GM12872 (cell line): ENCODE measurements at regions not wholly inside any gene's neighbourhood (a gene's known extent, or its start where the extent isn't known, plus 50 kb on each side); places are given as distances from the start of the nearest gene placed in this dataset.

ENCODE experiments used
- TF ChIP-seq, protein P1 (sequence below): IDR thresholded peaks from 3 replicates; pipeline ENCODE4 v1.5.1; 2011; ENCODE audit warnings: low read depth, mild to moderate bottlenecking, low read length, moderate library complexity; ENCODE audit not compliant: insufficient read depth

DNA sequence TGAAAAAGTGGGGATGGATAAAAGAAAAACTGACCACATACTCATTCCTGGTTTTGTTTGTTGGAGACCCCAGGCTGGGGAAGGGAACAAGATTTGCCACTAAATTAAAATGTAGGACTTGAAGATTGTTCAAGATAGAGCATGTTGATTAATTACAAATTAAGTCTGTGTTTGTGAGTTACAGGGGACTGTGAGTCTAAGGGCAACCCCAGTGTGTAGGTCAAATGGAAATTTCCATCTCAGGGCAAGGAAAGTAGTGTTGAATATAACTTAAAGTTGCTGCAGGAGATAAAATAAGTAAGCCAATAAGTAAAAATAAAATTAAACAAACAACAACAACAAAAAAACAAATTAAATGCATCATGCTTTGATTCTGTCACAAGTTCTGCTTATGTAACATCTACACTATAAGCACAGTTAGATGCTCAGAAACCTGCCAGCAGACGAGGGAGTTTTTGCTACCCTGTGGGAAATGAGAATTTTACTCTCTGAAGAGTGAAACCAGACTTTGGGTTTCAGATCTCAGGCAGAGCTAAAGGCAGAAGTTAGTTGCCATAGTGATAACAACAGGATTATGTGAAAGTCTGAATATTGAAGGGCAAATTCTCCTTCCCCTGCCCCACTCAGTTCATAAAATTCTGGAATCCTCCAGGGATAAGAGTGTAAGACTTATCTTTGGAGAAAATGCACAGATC lies 352.3 kb downstream of the GRXCR1 start:
- TF ChIP-seq, protein P1, sequence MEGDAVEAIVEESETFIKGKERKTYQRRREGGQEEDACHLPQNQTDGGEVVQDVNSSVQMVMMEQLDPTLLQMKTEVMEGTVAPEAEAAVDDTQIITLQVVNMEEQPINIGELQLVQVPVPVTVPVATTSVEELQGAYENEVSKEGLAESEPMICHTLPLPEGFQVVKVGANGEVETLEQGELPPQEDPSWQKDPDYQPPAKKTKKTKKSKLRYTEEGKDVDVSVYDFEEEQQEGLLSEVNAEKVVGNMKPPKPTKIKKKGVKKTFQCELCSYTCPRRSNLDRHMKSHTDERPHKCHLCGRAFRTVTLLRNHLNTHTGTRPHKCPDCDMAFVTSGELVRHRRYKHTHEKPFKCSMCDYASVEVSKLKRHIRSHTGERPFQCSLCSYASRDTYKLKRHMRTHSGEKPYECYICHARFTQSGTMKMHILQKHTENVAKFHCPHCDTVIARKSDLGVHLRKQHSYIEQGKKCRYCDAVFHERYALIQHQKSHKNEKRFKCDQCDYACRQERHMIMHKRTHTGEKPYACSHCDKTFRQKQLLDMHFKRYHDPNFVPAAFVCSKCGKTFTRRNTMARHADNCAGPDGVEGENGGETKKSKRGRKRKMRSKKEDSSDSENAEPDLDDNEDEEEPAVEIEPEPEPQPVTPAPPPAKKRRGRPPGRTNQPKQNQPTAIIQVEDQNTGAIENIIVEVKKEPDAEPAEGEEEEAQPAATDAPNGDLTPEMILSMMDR, result no peak

DNA sequence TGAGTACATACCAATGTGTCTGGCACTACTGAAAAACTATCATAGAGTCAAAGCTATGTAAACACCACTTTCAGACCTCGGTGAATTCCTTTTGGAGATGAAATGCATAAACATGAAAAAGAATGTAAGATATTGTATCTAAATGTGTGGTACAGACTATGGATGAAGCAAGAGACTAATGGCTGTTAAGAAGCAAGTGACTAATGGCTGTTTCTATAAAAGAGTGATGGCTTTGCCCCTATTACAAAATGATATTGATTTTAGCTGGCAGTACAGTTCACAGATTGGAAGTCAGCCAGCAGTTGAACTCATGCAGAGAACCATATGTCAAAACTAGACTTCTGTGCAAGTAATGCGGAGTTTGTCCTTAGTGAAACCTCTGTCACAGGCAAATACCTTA lies 359.3 kb downstream of the GRXCR1 start:
- TF ChIP-seq, protein P1, result no peak

DNA sequence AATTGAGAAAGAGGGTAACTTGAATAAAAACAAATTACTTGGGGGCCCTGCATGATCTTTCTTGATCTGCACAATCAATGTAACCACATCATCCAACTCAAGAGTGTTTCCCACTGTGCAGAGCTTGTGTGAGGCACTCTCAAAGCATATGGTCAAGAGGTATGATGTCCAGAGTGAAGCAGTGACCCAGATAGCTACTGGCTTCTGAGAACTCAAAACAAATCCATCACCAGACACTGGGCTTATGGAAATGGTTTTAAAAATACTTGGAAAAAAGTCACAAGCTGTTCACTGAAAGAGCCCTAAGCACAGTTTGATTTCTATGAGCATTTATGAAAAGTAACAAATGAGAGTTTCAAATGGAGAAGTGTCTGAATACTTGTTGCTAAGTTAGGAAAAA lies 361.0 kb downstream of the GRXCR1 start:
- TF ChIP-seq, protein P1, result no peak

DNA sequence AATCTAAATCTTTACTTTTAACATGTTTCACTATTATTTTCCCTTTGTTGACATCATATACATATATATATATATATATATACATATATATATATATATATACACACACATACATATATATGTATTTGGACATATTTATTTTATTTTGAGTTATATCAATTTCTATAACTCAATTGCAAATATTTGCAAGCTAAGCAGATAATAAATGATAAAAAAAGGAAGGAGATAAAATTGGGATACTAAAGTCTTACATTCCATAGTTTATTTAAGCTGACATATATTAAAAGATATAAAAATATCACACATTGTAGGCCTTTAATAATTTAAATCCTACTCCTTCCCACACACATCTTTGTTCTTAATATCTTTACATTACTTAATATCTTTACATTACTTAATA lies 372.2 kb downstream of the GRXCR1 start:
- TF ChIP-seq, protein P1, result no peak

DNA sequence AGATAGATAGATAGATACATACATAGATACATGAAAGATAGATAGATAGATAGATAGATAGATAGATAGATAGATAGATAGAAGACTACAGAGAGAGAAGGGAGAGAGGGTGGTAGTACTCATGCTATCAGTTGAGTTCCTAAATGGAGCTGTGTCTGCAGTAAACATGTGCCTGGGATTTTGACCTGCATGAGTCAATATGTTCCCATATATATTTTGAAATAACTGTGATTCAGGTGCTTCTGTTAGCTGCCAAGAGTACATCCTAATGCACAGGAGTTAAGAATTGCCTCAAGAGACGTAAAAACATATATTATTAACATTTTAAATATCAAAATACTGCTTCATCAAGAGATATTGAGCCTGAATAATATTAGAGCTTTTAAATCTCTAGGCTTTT lies 379.4 kb downstream of the GRXCR1 start:
- TF ChIP-seq, protein P1, result no peak

DNA sequence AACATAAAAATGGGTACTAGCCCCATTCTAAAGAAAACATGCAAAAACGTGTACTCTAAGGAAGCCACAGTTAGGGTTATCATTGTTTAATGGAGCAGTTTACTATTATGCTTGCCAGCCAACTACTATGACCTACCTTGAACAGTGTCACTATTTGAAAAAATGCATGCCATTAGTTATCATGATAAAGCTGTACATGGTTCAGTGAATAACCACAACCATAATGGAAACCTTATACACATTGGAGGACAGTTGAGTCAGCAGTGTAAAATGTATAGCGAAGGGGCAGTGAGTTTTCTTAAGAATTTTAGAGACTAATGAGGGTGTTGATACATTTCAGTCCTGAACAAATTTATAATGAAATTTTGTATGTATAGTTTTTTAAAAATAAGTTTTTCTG lies 381.9 kb downstream of the GRXCR1 start:
- TF ChIP-seq, protein P1, result no peak

DNA sequence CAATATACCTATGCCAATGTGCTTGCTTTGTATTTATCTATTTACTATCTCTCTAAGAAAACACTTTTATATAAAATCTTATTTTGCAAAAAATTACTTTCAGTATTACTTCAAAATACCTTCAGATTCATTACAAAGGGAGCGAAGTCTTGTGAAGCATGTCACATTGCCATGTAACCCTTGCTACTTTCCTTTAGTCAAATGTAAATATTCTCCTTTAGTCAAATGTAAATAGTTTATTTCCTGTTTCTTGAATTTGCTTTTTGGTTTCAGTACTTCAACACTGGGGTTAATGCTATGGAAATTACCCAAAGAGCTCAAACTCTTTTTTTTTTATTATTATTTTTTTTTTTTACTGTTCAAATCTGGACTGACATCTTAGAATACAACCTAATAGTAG lies 383.3 kb downstream of the GRXCR1 start:
- TF ChIP-seq, protein P1, result no peak
